ENCODE measurements at regions not wholly inside any gene's neighbourhood (a gene's known extent, or its start where the extent isn't known, plus 50 kb on each side); places are given as distances from the start of the nearest gene placed in this dataset.

GRCh38 chr1:182263706-182264105 is 127.9 kb downstream of the GLUL start:
- TF ChIP-seq, protein P1, sequence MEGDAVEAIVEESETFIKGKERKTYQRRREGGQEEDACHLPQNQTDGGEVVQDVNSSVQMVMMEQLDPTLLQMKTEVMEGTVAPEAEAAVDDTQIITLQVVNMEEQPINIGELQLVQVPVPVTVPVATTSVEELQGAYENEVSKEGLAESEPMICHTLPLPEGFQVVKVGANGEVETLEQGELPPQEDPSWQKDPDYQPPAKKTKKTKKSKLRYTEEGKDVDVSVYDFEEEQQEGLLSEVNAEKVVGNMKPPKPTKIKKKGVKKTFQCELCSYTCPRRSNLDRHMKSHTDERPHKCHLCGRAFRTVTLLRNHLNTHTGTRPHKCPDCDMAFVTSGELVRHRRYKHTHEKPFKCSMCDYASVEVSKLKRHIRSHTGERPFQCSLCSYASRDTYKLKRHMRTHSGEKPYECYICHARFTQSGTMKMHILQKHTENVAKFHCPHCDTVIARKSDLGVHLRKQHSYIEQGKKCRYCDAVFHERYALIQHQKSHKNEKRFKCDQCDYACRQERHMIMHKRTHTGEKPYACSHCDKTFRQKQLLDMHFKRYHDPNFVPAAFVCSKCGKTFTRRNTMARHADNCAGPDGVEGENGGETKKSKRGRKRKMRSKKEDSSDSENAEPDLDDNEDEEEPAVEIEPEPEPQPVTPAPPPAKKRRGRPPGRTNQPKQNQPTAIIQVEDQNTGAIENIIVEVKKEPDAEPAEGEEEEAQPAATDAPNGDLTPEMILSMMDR (IDR thresholded peaks at IDR 0.05): no peak
- no peak for TF ChIP-seq POLR2A (IDR thresholded peaks at IDR 0.05)

All from lower leg skin (tissue), 3 donors.